Liver (tissue), 8 donors: ENCODE measurements at regions not wholly inside any gene's neighbourhood (a gene's known extent, or its start where the extent isn't known, plus 50 kb on each side); places are given as distances from the start of the nearest gene placed in this dataset.

Experiments used
- DNase-seq: peaks from one replicate; pipeline ENCODE4 v3.0.0-alpha.2; 2017; ENCODE audit warnings: low spot score
- H3K27ac ChIP-seq, 2 donors: one replicate each; pipeline ENCODE4 v1.7.0; 2013; ENCODE audit warnings: inconsistent platforms in 2 of 2, low read length in 2 of 2, control low read depth in 1 of 2, low read depth in 1 of 2, mild to moderate bottlenecking in 1 of 2
- H3K27me3 ChIP-seq, 4 donors: one replicate each; pipeline versions ENCODE4 v1.6.1 to v1.7.0; 2013; ENCODE audit warnings: low read length in 3 of 4, inconsistent platforms in 1 of 4, mild to moderate bottlenecking in 1 of 4, moderate library complexity in 1 of 4; ENCODE audit not compliant: control insufficient read depth in 4 of 4, insufficient read depth in 4 of 4
- H3K36me3 ChIP-seq, 4 donors: one replicate each; pipeline versions ENCODE4 v1.6.1 to v1.7.0; 2013; ENCODE audit warnings: low read length in 3 of 4, mild to moderate bottlenecking in 3 of 4, low read depth in 1 of 4, moderate library complexity in 1 of 4; ENCODE audit not compliant: control insufficient read depth in 4 of 4, insufficient read depth in 3 of 4
- H3K4me1 ChIP-seq, 4 donors: one replicate each; pipeline versions ENCODE4 v1.6.1 to v1.7.0; 2013; ENCODE audit warnings: low read length in 3 of 4, mild to moderate bottlenecking in 3 of 4, moderate library complexity in 1 of 4; ENCODE audit not compliant: control insufficient read depth in 4 of 4, insufficient read depth in 4 of 4
- H3K4me3 ChIP-seq, 3 donors: one replicate each; pipeline versions ENCODE4 v1.6.1 to v1.7.0; 2013; ENCODE audit warnings: low read length in 3 of 3, control low read depth in 1 of 3, low read depth in 1 of 3, mild to moderate bottlenecking in 1 of 3
- H3K9ac ChIP-seq, 2 donors: one replicate each; pipeline ENCODE4 v1.7.0; 2013; ENCODE audit warnings: low read length in 2 of 2, mild to moderate bottlenecking in 2 of 2, moderate library complexity in 2 of 2, control low read depth in 1 of 2, low read depth in 1 of 2
- H3K9me3 ChIP-seq, 4 donors: one replicate each; pipeline versions ENCODE4 v1.6.1 to v1.7.0; 2013; ENCODE audit warnings: low read length in 3 of 4; ENCODE audit not compliant: control insufficient read depth in 4 of 4
- EGR1 ChIP-seq, 2 donors: IDR thresholded peaks; 2 replicates each; pipeline ENCODE4 v1.6.1; 2016 to 2018; ENCODE audit warnings: antibody characterized with exemption in 2 of 2, low read depth in 2 of 2
- FOXA1 ChIP-seq: IDR thresholded peaks from 2 replicates; pipeline ENCODE4 v1.6.1; 2016; ENCODE audit warnings: antibody characterized with exemption
- FOXA2 ChIP-seq: IDR thresholded peaks from 2 replicates; pipeline ENCODE4 v1.6.1; 2016; ENCODE audit warnings: antibody characterized with exemption
- GABPA ChIP-seq, 2 donors: IDR thresholded peaks in 1 of 2; conservative IDR thresholded peaks in 1 of 2; 2 replicates each; pipeline ENCODE4 v1.6.1; 2016; ENCODE audit warnings: antibody characterized with exemption in 2 of 2, mild to moderate bottlenecking in 1 of 2, moderate library complexity in 1 of 2
- HNF4A ChIP-seq, 2 donors: conservative IDR thresholded peaks; 2 replicates each; pipeline ENCODE4 v1.6.1; 2016; ENCODE audit warnings: antibody characterized with exemption in 2 of 2, mild to moderate bottlenecking in 2 of 2
- HNF4G ChIP-seq: IDR thresholded peaks from 2 replicates; pipeline ENCODE4 v1.6.1; 2016; ENCODE audit warnings: antibody characterized with exemption
- JUND ChIP-seq, 2 donors: IDR thresholded peaks; 2 replicates each; pipeline ENCODE4 v1.6.1; 2016; ENCODE audit warnings: antibody characterized with exemption in 2 of 2
- MAX ChIP-seq: IDR thresholded peaks from 2 replicates; pipeline ENCODE4 v1.6.1; 2016; ENCODE audit warnings: antibody characterized with exemption
- NR2F2 ChIP-seq: IDR thresholded peaks from 2 replicates; pipeline ENCODE4 v1.6.1; 2016; ENCODE audit warnings: antibody characterized with exemption
- RAD21 ChIP-seq, 2 donors: IDR thresholded peaks; 2 replicates each; pipeline ENCODE4 v1.6.1; 2016; ENCODE audit warnings: antibody characterized with exemption in 2 of 2, mild to moderate bottlenecking in 2 of 2
- RXRA ChIP-seq, 2 donors: IDR thresholded peaks; 2 replicates each; pipeline ENCODE4 v1.6.1; 2017 to 2018; ENCODE audit warnings: antibody characterized with exemption in 2 of 2, mild to moderate bottlenecking in 1 of 2
- SP1 ChIP-seq: IDR thresholded peaks from 2 replicates; pipeline ENCODE4 v1.6.1; 2018; ENCODE audit warnings: antibody characterized with exemption, mild to moderate bottlenecking
- TAF1 ChIP-seq: conservative IDR thresholded peaks from 2 replicates; pipeline ENCODE4 v1.6.1; 2016; ENCODE audit warnings: antibody characterized with exemption, mild to moderate bottlenecking
- YY1 ChIP-seq: IDR thresholded peaks from 2 replicates; pipeline ENCODE4 v1.6.1; 2016; ENCODE audit warnings: antibody characterized with exemption, mild to moderate bottlenecking
- WGBS: extraction: QIAGEN DNeasy Blood & Tissue Kit; methylation state at CpG from one replicate; pipeline ENCODE4 v1.1.7; 2013; 5-methylcytosine and 5-hydroxymethylcytosine counted together
- TF ChIP-seq, protein P1 (sequence below): IDR thresholded peaks from 2 replicates; pipeline ENCODE4 v1.6.1; 2016; ENCODE audit warnings: antibody characterized with exemption
- TF ChIP-seq, protein P2 (sequence below): fragments of 150-350 bp; IDR thresholded peaks from 2 replicates; pipeline ENCODE4 v1.5.1; 2017; ENCODE audit warnings: improper control_type of control experiment, low read depth, low read length; ENCODE audit not compliant: missing input control
- TF ChIP-seq, protein P3 (sequence below): IDR thresholded peaks from 2 replicates; pipeline ENCODE4 v1.6.1; 2016; ENCODE audit warnings: antibody characterized with exemption
- TF ChIP-seq, protein P4 (sequence below): IDR thresholded peaks from 2 replicates; pipeline ENCODE4 v1.6.1; 2016; ENCODE audit warnings: antibody characterized with exemption, mild to moderate bottlenecking
- donor health status: healthy.
- donor health status: healthy.
- donor health status: healthy.
- donor health status: healthy.
- donor health status: healthy.

DNA sequence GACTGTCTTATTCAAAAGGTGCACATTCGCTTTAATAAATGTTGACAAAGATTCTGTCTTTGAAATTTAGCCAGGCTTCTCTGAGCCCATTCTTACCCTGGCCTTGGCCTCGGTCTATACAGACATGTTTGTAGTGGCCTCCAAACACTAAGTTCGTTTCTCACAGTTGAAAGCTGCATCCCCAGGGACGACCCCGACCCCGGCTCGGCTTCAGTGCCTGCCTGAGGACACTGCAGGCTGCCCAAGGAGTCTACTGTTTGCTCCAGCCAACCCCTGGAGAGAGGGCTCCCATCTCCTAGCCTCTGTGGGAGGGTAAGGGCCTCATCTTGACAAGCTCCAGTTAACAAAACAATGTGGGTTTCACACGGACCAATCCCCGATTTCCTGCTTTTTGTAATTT lies 390.6 kb upstream of the ZFP42 start (continued):
- TF ChIP-seq, protein P1, sequence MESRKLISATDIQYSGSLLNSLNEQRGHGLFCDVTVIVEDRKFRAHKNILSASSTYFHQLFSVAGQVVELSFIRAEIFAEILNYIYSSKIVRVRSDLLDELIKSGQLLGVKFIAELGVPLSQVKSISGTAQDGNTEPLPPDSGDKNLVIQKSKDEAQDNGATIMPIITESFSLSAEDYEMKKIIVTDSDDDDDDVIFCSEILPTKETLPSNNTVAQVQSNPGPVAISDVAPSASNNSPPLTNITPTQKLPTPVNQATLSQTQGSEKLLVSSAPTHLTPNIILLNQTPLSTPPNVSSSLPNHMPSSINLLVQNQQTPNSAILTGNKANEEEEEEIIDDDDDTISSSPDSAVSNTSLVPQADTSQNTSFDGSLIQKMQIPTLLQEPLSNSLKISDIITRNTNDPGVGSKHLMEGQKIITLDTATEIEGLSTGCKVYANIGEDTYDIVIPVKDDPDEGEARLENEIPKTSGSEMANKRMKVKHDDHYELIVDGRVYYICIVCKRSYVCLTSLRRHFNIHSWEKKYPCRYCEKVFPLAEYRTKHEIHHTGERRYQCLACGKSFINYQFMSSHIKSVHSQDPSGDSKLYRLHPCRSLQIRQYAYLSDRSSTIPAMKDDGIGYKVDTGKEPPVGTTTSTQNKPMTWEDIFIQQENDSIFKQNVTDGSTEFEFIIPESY = no peak
- TF ChIP-seq TAF1 = no peak

DNA sequence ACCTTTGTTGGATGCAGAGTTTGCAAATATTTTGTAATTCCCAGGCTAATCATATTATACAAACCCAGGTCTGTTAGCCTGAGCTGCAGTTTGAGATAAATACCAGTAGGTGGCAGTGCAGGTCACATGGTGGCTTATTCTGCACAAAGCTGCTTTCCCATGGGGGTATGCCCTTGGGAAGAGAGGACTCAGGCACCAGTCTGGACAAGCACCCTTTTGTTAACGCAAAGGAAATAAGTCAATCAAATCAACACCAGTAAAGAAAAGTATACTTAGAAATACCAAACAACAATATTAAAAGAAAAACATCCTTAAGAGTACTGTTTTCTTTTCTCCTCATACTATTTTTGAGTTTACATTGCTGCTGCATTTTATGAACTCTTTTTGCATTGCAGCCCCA lies 389.0 kb upstream of the ZFP42 start:
- TF ChIP-seq RAD21 (IDR thresholded peaks at IDR 0.05) = peak; percentile 81 to 88
- TF ChIP-seq, protein P2, sequence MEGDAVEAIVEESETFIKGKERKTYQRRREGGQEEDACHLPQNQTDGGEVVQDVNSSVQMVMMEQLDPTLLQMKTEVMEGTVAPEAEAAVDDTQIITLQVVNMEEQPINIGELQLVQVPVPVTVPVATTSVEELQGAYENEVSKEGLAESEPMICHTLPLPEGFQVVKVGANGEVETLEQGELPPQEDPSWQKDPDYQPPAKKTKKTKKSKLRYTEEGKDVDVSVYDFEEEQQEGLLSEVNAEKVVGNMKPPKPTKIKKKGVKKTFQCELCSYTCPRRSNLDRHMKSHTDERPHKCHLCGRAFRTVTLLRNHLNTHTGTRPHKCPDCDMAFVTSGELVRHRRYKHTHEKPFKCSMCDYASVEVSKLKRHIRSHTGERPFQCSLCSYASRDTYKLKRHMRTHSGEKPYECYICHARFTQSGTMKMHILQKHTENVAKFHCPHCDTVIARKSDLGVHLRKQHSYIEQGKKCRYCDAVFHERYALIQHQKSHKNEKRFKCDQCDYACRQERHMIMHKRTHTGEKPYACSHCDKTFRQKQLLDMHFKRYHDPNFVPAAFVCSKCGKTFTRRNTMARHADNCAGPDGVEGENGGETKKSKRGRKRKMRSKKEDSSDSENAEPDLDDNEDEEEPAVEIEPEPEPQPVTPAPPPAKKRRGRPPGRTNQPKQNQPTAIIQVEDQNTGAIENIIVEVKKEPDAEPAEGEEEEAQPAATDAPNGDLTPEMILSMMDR = peak; percentile 89
- no peak for TF ChIP-seq TAF1
- Histone ChIP-seq H3K4me1 (no peaks in the 10 kb centered on the region), H3K9ac (no peak overlapping the region), H3K27me3 (peaks cover 0 to 4% (median 0%) of the 10 kb centered on the region in 4 donors), H3K9me3 (no peaks in the 10 kb centered on the region), H3K36me3 (no peaks in the 10 kb centered on the region), H3K4me3 (no peak overlapping the region), H3K27ac (no peak overlapping the region)
- WGBS = 30% methylated on average over 1 of the region's 1 CpG
- DNase-seq = no peak

GRCh38 chr4:187608001-187608421 lies 387.6 kb upstream of the ZFP42 start:
- no peak overlapping the region for H3K27ac ChIP-seq
- 77% methylated on average over 1 of the region's 1 CpG for WGBS
- H3K4me3 ChIP-seq = no peak overlapping the region
- peaks cover 0 to 7% (median 0%) of the 10 kb centered on the region in 4 donors for H3K27me3 ChIP-seq
- DNase-seq = no peak
- no peak overlapping the region for H3K9ac ChIP-seq
- no peaks in the 10 kb centered on the region for H3K9me3 ChIP-seq
- TF ChIP-seq GABPA (IDR thresholded peaks at IDR 0.05 in 1 of 2, conservative IDR thresholded peaks at IDR 0.05 in 1 of 2) (no peak), FOXA2 (no peak), TAF1 (no peak), EGR1 (IDR thresholded peaks at IDR 0.05; ENCODE audit: low read depth in 2 of 2) (no peak), YY1 (no peak), HNF4G (no peak), JUND (IDR thresholded peaks at IDR 0.05) (no peak), NR2F2 (no peak), SP1 (no peak), RAD21 (IDR thresholded peaks at IDR 0.05) (no peak), HNF4A (conservative IDR thresholded peaks at IDR 0.05) (no peak), MAX (no peak), RXRA (IDR thresholded peaks at IDR 0.05) (no peak), FOXA1 (no peak)
- TF ChIP-seq, protein P2 = no peak
- TF ChIP-seq, protein P3, sequence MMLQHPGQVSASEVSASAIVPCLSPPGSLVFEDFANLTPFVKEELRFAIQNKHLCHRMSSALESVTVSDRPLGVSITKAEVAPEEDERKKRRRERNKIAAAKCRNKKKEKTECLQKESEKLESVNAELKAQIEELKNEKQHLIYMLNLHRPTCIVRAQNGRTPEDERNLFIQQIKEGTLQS = no peak
- TF ChIP-seq, protein P1 = no peak
- TF ChIP-seq, protein P4, sequence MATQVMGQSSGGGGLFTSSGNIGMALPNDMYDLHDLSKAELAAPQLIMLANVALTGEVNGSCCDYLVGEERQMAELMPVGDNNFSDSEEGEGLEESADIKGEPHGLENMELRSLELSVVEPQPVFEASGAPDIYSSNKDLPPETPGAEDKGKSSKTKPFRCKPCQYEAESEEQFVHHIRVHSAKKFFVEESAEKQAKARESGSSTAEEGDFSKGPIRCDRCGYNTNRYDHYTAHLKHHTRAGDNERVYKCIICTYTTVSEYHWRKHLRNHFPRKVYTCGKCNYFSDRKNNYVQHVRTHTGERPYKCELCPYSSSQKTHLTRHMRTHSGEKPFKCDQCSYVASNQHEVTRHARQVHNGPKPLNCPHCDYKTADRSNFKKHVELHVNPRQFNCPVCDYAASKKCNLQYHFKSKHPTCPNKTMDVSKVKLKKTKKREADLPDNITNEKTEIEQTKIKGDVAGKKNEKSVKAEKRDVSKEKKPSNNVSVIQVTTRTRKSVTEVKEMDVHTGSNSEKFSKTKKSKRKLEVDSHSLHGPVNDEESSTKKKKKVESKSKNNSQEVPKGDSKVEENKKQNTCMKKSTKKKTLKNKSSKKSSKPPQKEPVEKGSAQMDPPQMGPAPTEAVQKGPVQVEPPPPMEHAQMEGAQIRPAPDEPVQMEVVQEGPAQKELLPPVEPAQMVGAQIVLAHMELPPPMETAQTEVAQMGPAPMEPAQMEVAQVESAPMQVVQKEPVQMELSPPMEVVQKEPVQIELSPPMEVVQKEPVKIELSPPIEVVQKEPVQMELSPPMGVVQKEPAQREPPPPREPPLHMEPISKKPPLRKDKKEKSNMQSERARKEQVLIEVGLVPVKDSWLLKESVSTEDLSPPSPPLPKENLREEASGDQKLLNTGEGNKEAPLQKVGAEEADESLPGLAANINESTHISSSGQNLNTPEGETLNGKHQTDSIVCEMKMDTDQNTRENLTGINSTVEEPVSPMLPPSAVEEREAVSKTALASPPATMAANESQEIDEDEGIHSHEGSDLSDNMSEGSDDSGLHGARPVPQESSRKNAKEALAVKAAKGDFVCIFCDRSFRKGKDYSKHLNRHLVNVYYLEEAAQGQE = no peak
- no peaks in the 10 kb centered on the region for H3K36me3 ChIP-seq
- H3K4me1 ChIP-seq = no peaks in the 10 kb centered on the region
